WTC11 (cell line): ENCODE measurements at regions not wholly inside any gene's neighbourhood (a gene's known extent, or its start where the extent isn't known, plus 50 kb on each side); places are given as distances from the start of the nearest gene placed in this dataset.

ENCODE experiments used
- CREM ChIP-seq: sonication (generic); formaldehyde crosslinking; IDR thresholded peaks from 2 replicates; pipeline ENCODE4 v1.8.1; 2022; ENCODE audit warnings: mild to moderate bottlenecking, missing genetic modification reagents, moderate library complexity
- CTCF ChIP-seq: fragments of 200-600 bp; IDR thresholded peaks from 2 replicates; pipeline ENCODE4 v1.8.0; 2022; ENCODE audit warnings: antibody characterized with exemption
- ELF4 ChIP-seq: sonication (generic); formaldehyde crosslinking; IDR thresholded peaks from 2 replicates; pipeline ENCODE4 v1.8.1; 2022; ENCODE audit warnings: low read depth, mild to moderate bottlenecking, moderate library complexity, missing genetic modification reagents
- TCF7 ChIP-seq: sonication (generic); formaldehyde crosslinking; IDR thresholded peaks from 2 replicates; pipeline ENCODE4 v1.8.0; 2022; ENCODE audit warnings: mild to moderate bottlenecking, low read depth, missing genetic modification reagents, moderate library complexity
- TF ChIP-seq, protein P1 (sequence below): sonication (generic); formaldehyde crosslinking; IDR thresholded peaks from 2 replicates; pipeline ENCODE4 v1.8.1; 2022; ENCODE audit warnings: mild to moderate bottlenecking, missing genetic modification reagents, moderate library complexity, borderline replicate concordance

- no peak for TF ChIP-seq TCF7 (CRISPR knock-in tag)
- no peak for TF ChIP-seq CTCF
- no peak for TF ChIP-seq CREM
- no peak for TF ChIP-seq ELF4 (CRISPR knock-in tag)
- TF ChIP-seq, protein P1, sequence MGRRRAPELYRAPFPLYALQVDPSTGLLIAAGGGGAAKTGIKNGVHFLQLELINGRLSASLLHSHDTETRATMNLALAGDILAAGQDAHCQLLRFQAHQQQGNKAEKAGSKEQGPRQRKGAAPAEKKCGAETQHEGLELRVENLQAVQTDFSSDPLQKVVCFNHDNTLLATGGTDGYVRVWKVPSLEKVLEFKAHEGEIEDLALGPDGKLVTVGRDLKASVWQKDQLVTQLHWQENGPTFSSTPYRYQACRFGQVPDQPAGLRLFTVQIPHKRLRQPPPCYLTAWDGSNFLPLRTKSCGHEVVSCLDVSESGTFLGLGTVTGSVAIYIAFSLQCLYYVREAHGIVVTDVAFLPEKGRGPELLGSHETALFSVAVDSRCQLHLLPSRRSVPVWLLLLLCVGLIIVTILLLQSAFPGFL: no peak
Measured at GRCh38 chr5:60243713-60244112, 350.2 kb upstream of the PDE4D start.
